ENCODE measurements at regions not wholly inside any gene's neighbourhood (a gene's known extent, or its start where the extent isn't known, plus 50 kb on each side); places are given as distances from the start of the nearest gene placed in this dataset.

DNA sequence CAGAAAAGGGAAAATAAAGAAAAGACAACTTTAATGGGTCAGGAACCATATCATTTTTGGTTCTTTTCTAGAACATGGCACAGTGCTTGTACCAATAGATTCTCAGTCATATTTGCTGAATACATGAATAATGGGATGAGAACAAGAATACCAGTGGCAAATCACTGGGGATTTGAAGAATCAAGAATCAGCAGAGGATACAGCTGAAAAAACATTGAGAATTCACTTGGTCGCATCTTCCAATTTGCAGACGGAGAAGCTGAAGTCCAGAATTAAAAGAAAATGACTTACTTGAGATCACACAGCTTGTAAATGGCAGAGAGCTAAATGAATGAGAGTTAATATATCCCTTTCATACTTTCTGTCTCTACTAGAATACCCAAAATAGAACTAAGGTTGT, 362.2 kb downstream of the RAD51AP2 start:
- DNase-seq (ENCODE audit: low read depth, low spot score) = no peak
- CTCF ChIA-PET = no interaction called here

DNA sequence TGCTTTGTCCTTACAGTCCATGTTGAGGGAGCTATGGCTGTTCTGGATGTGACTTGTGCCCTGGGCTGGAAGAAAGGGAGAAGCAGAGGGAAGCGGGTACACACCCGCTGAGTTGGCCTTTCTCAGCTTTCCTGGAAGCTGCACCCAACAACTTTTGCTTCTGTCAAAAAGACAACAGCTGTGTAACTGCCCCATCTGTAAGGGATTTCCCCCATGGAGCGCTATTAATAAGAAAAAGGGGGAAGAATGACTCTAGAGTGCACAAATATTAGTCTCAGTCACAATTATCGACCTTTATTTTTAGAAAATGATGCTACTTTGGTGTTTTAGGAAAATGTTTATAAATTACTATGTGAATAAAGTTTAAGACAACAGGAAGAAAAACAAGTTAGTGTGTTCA, 368.3 kb downstream of the RAD51AP2 start:
- CTCF ChIA-PET = interaction anchor here (0.5 to 0.9 kb wide), 3 partner anchors 132 to 376 kb away, joined by 3 to 5 read pairs (median 3); no protein-coding TSS in a partner anchor
- Histone ChIP-seq H3K4me3 (ENCODE audit: low read depth, low read length) (no peak overlapping the region), H3K27ac (ENCODE audit: low read depth, low read length) (no peak overlapping the region), H3K9me3 (ENCODE audit: control insufficient read depth, insufficient read depth, low read length) (no peaks in the 10 kb centered on the region), H3K27me3 (ENCODE audit: control insufficient read depth, insufficient read depth, low read length) (no peaks in the 10 kb centered on the region)
- DNase-seq (ENCODE audit: low read depth, low spot score) = no peak
- TF ChIP-seq, protein P1, sequence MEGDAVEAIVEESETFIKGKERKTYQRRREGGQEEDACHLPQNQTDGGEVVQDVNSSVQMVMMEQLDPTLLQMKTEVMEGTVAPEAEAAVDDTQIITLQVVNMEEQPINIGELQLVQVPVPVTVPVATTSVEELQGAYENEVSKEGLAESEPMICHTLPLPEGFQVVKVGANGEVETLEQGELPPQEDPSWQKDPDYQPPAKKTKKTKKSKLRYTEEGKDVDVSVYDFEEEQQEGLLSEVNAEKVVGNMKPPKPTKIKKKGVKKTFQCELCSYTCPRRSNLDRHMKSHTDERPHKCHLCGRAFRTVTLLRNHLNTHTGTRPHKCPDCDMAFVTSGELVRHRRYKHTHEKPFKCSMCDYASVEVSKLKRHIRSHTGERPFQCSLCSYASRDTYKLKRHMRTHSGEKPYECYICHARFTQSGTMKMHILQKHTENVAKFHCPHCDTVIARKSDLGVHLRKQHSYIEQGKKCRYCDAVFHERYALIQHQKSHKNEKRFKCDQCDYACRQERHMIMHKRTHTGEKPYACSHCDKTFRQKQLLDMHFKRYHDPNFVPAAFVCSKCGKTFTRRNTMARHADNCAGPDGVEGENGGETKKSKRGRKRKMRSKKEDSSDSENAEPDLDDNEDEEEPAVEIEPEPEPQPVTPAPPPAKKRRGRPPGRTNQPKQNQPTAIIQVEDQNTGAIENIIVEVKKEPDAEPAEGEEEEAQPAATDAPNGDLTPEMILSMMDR (IDR thresholded peaks at IDR 0.05; ENCODE audit: low read depth, low read length) = no peak
- POLR2A ChIA-PET = no interaction called here

More for the DNA sequence above, 362.2 kb downstream of the RAD51AP2 start:
- Histone ChIP-seq H3K27me3 (ENCODE audit: control insufficient read depth, insufficient read depth, low read length) (no peaks in the 10 kb centered on the region), H3K27ac (ENCODE audit: low read depth, low read length) (no peak overlapping the region), H3K9me3 (ENCODE audit: control insufficient read depth, insufficient read depth, low read length) (no peaks in the 10 kb centered on the region), H3K4me3 (ENCODE audit: low read depth, low read length) (no peak overlapping the region)
- TF ChIP-seq, protein P1 (IDR thresholded peaks at IDR 0.05; ENCODE audit: low read depth, low read length) = no peak
- POLR2A ChIA-PET = no interaction called here

DNA sequence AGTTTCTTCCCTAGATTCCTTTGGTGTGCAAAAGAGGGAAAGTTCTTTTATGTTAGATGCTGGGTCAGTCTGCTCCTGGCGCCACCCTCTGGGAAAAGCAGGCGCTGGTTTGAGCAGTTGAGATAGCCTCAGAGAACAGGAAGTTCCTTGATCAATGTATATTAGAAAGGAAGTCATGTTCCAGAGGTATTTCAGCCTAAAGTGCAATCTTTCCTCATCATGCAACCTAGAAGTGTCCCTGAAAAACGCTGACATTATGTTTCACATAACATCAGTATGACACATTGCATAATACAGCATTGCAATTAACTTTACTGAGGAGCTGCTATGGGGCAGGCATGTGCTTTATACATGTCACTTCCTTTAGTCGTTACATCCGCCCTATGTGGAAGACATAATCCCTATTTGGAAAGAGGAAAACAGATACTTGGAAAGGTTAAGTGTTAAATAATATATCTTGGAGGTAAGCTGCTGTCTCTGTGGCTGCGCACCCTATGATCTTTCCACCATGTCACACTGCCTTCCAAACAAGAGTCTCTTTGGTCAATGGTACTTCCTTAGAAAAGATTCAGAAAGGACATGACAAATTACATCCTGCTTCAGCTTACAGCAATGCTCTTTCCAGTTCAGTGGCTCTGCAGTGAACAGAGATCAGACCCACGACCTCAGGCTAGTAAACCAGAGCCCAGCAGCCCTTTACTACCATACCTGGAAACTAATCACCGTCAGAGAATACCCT, 369.7 kb downstream of the RAD51AP2 start:
- ChIA-PET CTCF (interaction anchor here (1.1 to 1.7 kb wide), 3 partner anchors 36 to 375 kb away, joined by 3 to 10 read pairs (median 4); no protein-coding TSS in a partner anchor), POLR2A (no interaction called here)
- no peak overlapping the region for H3K27ac ChIP-seq (ENCODE audit: low read depth, low read length)
- no peak for DNase-seq (ENCODE audit: low read depth, low spot score)
- TF ChIP-seq, protein P1 (IDR thresholded peaks at IDR 0.05; ENCODE audit: low read depth, low read length) = peak; percentile 63
- no peak overlapping the region for H3K4me3 ChIP-seq (ENCODE audit: low read depth, low read length)
- no peaks in the 10 kb centered on the region for H3K27me3 ChIP-seq (ENCODE audit: control insufficient read depth, insufficient read depth, low read length)
- no peaks in the 10 kb centered on the region for H3K9me3 ChIP-seq (ENCODE audit: control insufficient read depth, insufficient read depth, low read length)

DNA sequence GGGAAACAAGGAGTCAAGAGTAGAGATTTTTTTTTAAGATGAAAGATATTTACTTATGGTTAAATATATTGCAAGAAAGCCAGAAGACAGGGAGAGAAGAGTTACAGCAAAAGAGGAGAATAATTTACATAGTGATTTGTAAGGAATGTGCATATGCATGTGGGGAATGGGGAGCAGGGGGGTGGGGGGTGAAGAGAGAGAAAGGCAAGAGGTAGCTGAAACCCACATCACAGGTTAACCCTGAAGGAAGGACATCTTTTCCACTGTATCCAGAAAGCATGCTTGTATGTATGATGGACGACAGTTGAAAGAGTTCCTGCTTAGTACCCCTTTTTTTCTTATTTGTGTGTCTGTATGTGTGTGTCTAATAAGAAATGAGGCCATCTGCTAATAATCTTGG, 371.9 kb downstream of the RAD51AP2 start:
- ChIA-PET CTCF (no interaction called here), POLR2A (no interaction called here)
- DNase-seq (ENCODE audit: low read depth, low spot score) = no peak
- Histone ChIP-seq H3K4me3 (ENCODE audit: low read depth, low read length) (no peak overlapping the region), H3K27ac (ENCODE audit: low read depth, low read length) (no peak overlapping the region), H3K27me3 (ENCODE audit: control insufficient read depth, insufficient read depth, low read length) (no peaks in the 10 kb centered on the region), H3K9me3 (ENCODE audit: control insufficient read depth, insufficient read depth, low read length) (no peaks in the 10 kb centered on the region)
- TF ChIP-seq, protein P1 (IDR thresholded peaks at IDR 0.05; ENCODE audit: low read depth, low read length) = no peak

DNA sequence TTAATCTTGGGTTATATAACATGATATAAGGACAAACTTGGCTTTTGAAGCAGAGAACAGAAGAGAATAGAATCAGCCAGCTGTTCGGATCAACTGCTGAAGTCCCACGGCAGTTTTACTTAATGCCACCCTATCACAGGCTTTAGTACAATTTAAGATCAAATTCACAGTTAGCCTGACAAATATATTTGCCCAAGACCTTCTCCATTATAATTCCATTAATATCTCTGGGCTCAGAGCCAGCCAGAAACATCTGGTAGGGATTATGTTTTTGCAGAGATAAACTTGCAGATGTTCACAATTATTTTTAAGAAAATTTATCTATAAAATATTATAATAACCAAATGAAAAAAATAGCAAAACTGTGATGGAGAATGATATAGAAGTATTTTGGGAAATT, 381.4 kb downstream of the RAD51AP2 start:
- H3K4me3 ChIP-seq (ENCODE audit: low read depth, low read length) = no peak overlapping the region
- no peaks in the 10 kb centered on the region for H3K27me3 ChIP-seq (ENCODE audit: control insufficient read depth, insufficient read depth, low read length)
- no peak for DNase-seq (ENCODE audit: low read depth, low spot score)
- ChIA-PET CTCF (no interaction called here), POLR2A (no interaction called here)
- TF ChIP-seq, protein P1 (IDR thresholded peaks at IDR 0.05; ENCODE audit: low read depth, low read length) = no peak
- H3K9me3 ChIP-seq (ENCODE audit: control insufficient read depth, insufficient read depth, low read length) = no peaks in the 10 kb centered on the region
- H3K27ac ChIP-seq (ENCODE audit: low read depth, low read length) = no peak overlapping the region

All from AG04450 (cell line).